HG02943 (cell line): ENCODE measurements at regions not wholly inside any gene's neighbourhood (a gene's known extent, or its start where the extent isn't known, plus 50 kb on each side); places are given as distances from the start of the nearest gene placed in this dataset.
"Not testable (repeated sequence)": the region's sequence is repeated elsewhere in the genome, so short reads cannot be mapped to it uniquely, and the experiment has no call there.

ENCODE experiments used
- ATAC-seq: cut with Tn5 transposase; IDR thresholded peaks from one replicate; pipeline ENCODE4 v1.9.1; 2021; ENCODE audit warnings: mild to moderate bottlenecking, low read depth, moderate library complexity; ENCODE audit not compliant: unreplicated experiment

DNA sequence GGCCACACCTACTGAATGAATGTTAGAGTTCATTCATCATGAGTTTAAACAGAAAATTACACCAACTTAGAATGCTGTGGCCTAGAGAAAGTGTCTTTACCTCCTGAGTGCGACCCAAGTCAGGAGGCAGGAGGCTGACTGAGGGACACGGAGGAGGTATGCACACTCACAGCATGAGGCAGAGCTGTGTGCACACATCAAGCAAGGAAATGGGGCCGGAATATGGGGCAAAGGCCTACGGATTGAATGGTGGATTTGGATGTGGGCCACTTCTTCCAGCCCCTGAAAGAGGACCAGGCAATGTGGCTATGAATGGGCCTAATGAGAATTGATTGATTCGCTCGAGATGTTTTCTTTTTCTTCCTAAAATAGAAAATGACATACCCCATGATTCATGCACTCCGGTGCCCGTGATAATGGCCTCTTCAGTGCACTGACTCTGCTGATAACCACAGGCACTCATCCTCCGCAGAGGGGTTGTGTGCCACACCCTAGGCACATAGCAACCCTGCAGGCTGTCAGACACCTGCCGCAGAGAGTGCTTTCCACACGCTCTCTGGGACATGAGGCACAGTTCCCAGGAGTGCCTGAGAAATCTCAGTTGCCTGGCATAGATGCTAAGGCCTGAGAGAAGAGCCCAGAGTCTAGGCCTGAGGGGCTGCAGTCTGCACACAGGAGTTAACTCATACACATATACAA lies 155.5 kb downstream of the GLUL start:
- ATAC-seq = no peak

- no peak for ATAC-seq
These were observed 156.0 kb downstream of the GLUL start for GRCh38 chr1:182235604-182235951.

- no peak for ATAC-seq
These were observed 161.6 kb downstream of the GLUL start for GRCh38 chr1:182229921-182230491.

DNA sequence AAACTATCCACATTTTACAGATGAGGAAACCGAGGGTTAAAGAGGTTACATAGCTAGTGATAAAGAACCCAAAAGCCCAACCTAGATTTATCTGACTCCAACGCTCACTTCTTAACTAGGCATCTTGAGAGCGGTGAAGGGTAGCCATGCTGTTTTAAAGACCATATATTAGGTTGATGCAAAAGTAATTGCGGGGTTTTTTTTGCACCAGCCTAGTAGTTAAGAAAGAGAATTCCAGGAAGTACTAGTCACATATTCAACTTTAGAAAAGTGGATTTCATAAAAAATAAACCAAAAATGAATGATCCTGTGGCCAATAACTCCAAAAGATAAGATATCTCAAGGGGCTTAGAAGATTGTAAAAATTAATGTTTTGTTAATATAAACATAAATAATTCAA lies 162.1 kb downstream of the GLUL start:
- ATAC-seq = no peak

- no peak for ATAC-seq
These were observed 163.6 kb downstream of the GLUL start for GRCh38 chr1:182227864-182228547.

GRCh38 chr1:182226618-182227017 lies 165.0 kb downstream of the GLUL start:
- no peak for ATAC-seq

DNA sequence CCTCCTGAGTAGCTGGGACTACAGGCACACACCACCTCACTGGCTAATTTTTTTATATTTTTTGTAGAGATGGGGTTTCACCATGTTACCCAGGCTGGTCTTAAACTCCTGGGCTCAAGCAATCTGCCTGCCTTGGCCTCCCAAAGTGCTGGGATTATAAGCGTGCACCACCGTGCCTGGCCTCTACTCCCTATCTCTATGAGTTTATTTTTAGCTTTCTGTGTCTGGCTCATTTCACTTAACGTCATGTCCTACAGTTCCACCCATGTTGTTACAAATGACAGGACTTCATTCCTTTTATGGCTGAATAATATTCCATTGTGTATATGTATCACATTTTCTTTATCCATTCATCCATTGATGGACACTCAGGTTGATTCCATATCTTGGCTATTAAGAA lies 164.2 kb upstream of the ZNF648 start:
- not testable (repeated sequence) for ATAC-seq

- not testable (repeated sequence) for ATAC-seq
These were observed 160.5 kb upstream of the ZNF648 start for GRCh38 chr1:182221990-182222389.

- not testable (repeated sequence) for ATAC-seq
These were observed 159.9 kb upstream of the ZNF648 start for GRCh38 chr1:182221367-182221766.

DNA sequence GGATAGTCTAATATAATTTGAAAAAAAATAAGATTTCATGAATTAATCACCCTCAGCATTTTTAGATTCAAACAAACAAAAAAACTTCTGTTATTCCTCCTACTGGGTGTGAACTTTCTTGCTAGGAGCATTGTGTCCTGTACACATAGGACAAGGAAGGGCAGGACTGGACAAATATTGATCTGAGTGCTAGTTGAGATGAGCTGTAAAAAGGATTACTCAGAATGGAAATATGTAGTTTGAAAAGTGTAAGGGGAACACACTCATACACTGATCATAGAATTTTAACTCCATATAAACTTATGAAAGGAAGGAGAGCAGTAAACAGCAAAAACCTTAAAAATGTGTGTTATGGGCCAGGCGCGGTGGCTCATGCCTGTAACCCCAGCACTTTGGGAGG lies 156.5 kb upstream of the ZNF648 start:
- no peak for ATAC-seq

- ATAC-seq = no peak
These were observed 155.6 kb upstream of the ZNF648 start for GRCh38 chr1:182217071-182217470.

- ATAC-seq = no peak
These were observed 154.3 kb upstream of the ZNF648 start for GRCh38 chr1:182215764-182216163.

DNA sequence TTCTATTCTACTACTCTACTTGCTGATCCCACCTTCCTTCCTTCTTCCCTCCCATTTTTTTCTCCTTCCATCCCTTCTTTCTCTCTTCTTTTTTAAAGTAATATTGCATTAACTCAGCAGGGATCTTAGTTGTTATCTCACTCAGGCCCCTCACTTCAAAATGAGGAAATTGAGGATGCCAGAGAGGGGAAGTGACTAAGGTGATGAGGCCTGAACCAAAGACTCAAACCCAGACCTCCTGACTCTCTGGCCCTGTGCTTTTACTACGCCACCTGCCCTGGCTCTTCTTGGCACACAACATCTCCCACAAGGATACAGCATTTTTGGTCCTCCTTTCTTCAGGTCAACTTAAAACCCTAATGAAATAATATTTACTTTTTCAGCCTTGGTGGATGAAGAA lies 151.7 kb upstream of the ZNF648 start:
- ATAC-seq = no peak

GRCh38 chr1:182211386-182211785 lies 149.9 kb upstream of the ZNF648 start:
- no peak for ATAC-seq

GRCh38 chr1:182210417-182210816 lies 148.9 kb upstream of the ZNF648 start:
- no peak for ATAC-seq

- no peak for ATAC-seq
These were observed 145.8 kb upstream of the ZNF648 start for GRCh38 chr1:182207300-182207699.

- ATAC-seq = no peak
These were observed 145.2 kb upstream of the ZNF648 start for GRCh38 chr1:182206626-182207239.

GRCh38 chr1:182205351-182206022 lies 144.0 kb upstream of the ZNF648 start:
- no peak for ATAC-seq

GRCh38 chr1:182203191-182203875 lies 141.8 kb upstream of the ZNF648 start:
- no peak for ATAC-seq

DNA sequence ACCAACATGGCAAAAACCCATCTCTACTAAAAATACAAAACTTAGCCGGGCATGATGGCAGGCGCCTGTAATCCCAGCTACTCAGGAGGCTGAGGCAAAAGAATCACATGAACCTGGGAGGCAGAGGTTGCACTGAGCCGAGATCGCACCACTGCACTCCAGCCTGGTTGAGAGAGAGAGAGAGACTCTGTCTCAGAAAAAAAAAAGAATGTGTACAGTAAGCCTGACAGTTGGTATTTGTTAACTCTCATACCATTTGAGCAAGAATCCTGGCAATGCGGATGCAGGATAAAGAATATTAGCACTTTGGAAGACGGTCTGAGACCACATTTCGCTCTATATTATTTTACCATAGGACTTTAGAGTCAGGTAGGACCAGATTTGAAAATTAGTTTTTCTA lies 140.0 kb upstream of the ZNF648 start:
- ATAC-seq = not testable (repeated sequence)
